Neural progenitor cell (in vitro differentiated cells): ENCODE measurements at regions not wholly inside any gene's neighbourhood (a gene's known extent, or its start where the extent isn't known, plus 50 kb on each side); places are given as distances from the start of the nearest gene placed in this dataset.

Source experiments
- DNase-seq: peaks from one replicate; pipeline ENCODE4 v3.0.0-alpha.2; 2016; ENCODE audit warnings: low spot score
- H2AFZ ChIP-seq: fragments of 200-600 bp; sonication (generic); replicated peaks from 2 replicates; pipeline ENCODE4 v1.6.1; 2016; ENCODE audit warnings: antibody characterized with exemption
- H3F3A ChIP-seq: fragments of 200-600 bp; sonication (generic); 2 replicates; pipeline ENCODE4 v1.6.1; 2016; ENCODE audit warnings: antibody characterized with exemption, low read depth
- H3K27ac ChIP-seq: fragments of 200-600 bp; sonication (generic); 2 replicates; pipeline ENCODE4 v1.5.1; 2016; ENCODE audit warnings: mild to moderate bottlenecking
- H3K27me3 ChIP-seq: fragments of 200-600 bp; sonication (generic); 2 replicates; pipeline ENCODE4 v1.6.1; 2016; ENCODE audit warnings: mild to moderate bottlenecking, moderate library complexity
- H3K36me3 ChIP-seq: fragments of 200-600 bp; sonication (generic); 2 replicates; pipeline ENCODE4 v1.5.1; 2016
- H3K4me1 ChIP-seq: fragments of 200-600 bp; sonication (generic); 2 replicates; pipeline ENCODE4 v1.6.1; 2016; ENCODE audit warnings: mixed run types
- H3K4me2 ChIP-seq: fragments of 200-600 bp; sonication (generic); 2 replicates; pipeline ENCODE4 v1.6.1; 2016
- H3K4me3 ChIP-seq: fragments of 200-600 bp; sonication (generic); 2 replicates; pipeline ENCODE4 v1.5.1; 2016
- H3K79me2 ChIP-seq: fragments of 200-600 bp; sonication (generic); 2 replicates; pipeline ENCODE4 v1.6.1; 2016; ENCODE audit warnings: low read depth
- H3K9ac ChIP-seq: fragments of 200-600 bp; sonication (generic); 2 replicates; pipeline ENCODE4 v1.6.1; 2016
- H3K9me3 ChIP-seq: fragments of 200-600 bp; sonication (generic); 2 replicates; pipeline ENCODE4 v1.5.1; 2016; ENCODE audit warnings: low read depth
- H4K20me1 ChIP-seq: fragments of 200-600 bp; sonication (generic); 2 replicates; pipeline ENCODE4 v1.6.1; 2016; ENCODE audit warnings: low read depth
- H3K27ac Mint-ChIP-seq: 3 replicates; pipeline ENCODE4 v1.8.0; 2021; ENCODE audit warnings: mixed read lengths
- H3K27me3 Mint-ChIP-seq: 2 replicates; pipeline ENCODE4 v1.8.0; 2022; ENCODE audit warnings: low read depth, mild to moderate bottlenecking, inconsistent platforms, moderate library complexity, mixed read lengths; ENCODE audit not compliant: insufficient read depth
- H3K36me3 Mint-ChIP-seq: 3 replicates; pipeline ENCODE4 v1.8.0; 2021; ENCODE audit warnings: mixed read lengths
- H3K4me1 Mint-ChIP-seq: 3 replicates; pipeline ENCODE4 v1.8.0; 2021; ENCODE audit warnings: mixed read lengths
- H3K4me3 Mint-ChIP-seq: 3 replicates; pipeline ENCODE4 v1.8.0; 2021; ENCODE audit warnings: mild to moderate bottlenecking, moderate library complexity, mixed read lengths
- H3K9me3 Mint-ChIP-seq: 3 replicates; pipeline ENCODE4 v1.8.0; 2020; ENCODE audit warnings: mixed read lengths
- CTCF ChIP-seq: fragments of 200-600 bp; sonication (generic); IDR thresholded peaks from 2 replicates; pipeline ENCODE4 v1.5.1; 2017; ENCODE audit warnings: antibody characterized with exemption, mild to moderate bottlenecking
- EZH2 ChIP-seq: fragments of 200-600 bp; sonication (generic); IDR thresholded peaks from 2 replicates; pipeline ENCODE4 v1.6.1; 2017; ENCODE audit warnings: antibody characterized with exemption, mild to moderate bottlenecking, moderate library complexity
- EZH2phosphoT487 ChIP-seq: fragments of 200-600 bp; sonication (generic); IDR thresholded peaks from 2 replicates; pipeline ENCODE4 v1.6.1; 2017; ENCODE audit warnings: antibody characterized with exemption

- no peak overlapping the region for H3K27ac ChIP-seq
- H3K9me3 ChIP-seq: no peaks in the 10 kb centered on the region
- Mint-ChIP-seq H3K4me1 (peaks cover 20% of the 10 kb centered on the region), H3K36me3 (no peaks in the 10 kb centered on the region), H3K4me3 (no peak overlapping the region), H3K27ac (no peak overlapping the region), H3K27me3 (peaks cover 2% of the 10 kb centered on the region), H3K9me3 (peaks cover 4% of the 10 kb centered on the region)
- no peaks in the 10 kb centered on the region for H3F3A ChIP-seq
- peak; percentile 72 for DNase-seq
- H3K27me3 ChIP-seq: no peaks in the 10 kb centered on the region
- H4K20me1 ChIP-seq: no peaks in the 10 kb centered on the region
- H3K9ac ChIP-seq: no peak overlapping the region
- peaks cover 23% of the 10 kb centered on the region for H3K4me1 ChIP-seq
- H3K36me3 ChIP-seq: no peaks in the 10 kb centered on the region
- H3K79me2 ChIP-seq: no peaks in the 10 kb centered on the region
- peak overlapping the region; percentile 70 for H2AFZ ChIP-seq
- no peak for TF ChIP-seq EZH2phosphoT487
- no peak for TF ChIP-seq CTCF
- no peak for TF ChIP-seq EZH2
- no peak overlapping the region for H3K4me3 ChIP-seq
- H3K4me2 ChIP-seq: no peak overlapping the region
Observed at GRCh38 chr3:78281381-78281780, 1241.5 kb downstream of the ROBO2 start.

GRCh38 chr3:78283994-78284393, 1244.1 kb downstream of the ROBO2 start:
- DNase-seq: no peak
- Histone ChIP-seq H3K27me3 (no peaks in the 10 kb centered on the region), H3K4me2 (no peak overlapping the region), H2AFZ (no peak overlapping the region), H3K36me3 (no peaks in the 10 kb centered on the region), H3F3A (no peaks in the 10 kb centered on the region), H3K9me3 (no peaks in the 10 kb centered on the region), H3K9ac (no peak overlapping the region), H3K4me1 (peaks cover 23% of the 10 kb centered on the region), H3K79me2 (no peaks in the 10 kb centered on the region), H3K4me3 (no peak overlapping the region), H3K27ac (no peak overlapping the region), H4K20me1 (no peaks in the 10 kb centered on the region)
- Mint-ChIP-seq H3K4me3 (no peak overlapping the region), H3K36me3 (no peaks in the 10 kb centered on the region), H3K27me3 (peaks cover 2% of the 10 kb centered on the region), H3K4me1 (peaks cover 14% of the 10 kb centered on the region), H3K27ac (no peak overlapping the region), H3K9me3 (peaks cover 4% of the 10 kb centered on the region)
- TF ChIP-seq CTCF (peak; percentile 29), EZH2 (no peak)

GRCh38 chr3:78285032-78285728, 1245.3 kb downstream of the ROBO2 start:
- Mint-ChIP-seq H3K4me3 (no peak overlapping the region), H3K9me3 (peaks cover 4% of the 10 kb centered on the region), H3K4me1 (peaks cover 14% of the 10 kb centered on the region), H3K27me3 (peaks cover 2% of the 10 kb centered on the region), H3K27ac (no peak overlapping the region), H3K36me3 (no peaks in the 10 kb centered on the region)
- no peak overlapping the region for H3K9ac ChIP-seq
- peak; percentile 31 for DNase-seq
- no peaks in the 10 kb centered on the region for H3K9me3 ChIP-seq
- peak overlapping the region; percentile 36 for H3K27ac ChIP-seq
- H3K4me2 ChIP-seq: peak overlapping the region; percentile 22
- H3K36me3 ChIP-seq: no peaks in the 10 kb centered on the region
- H4K20me1 ChIP-seq: no peaks in the 10 kb centered on the region
- no peaks in the 10 kb centered on the region for H3K27me3 ChIP-seq
- TF ChIP-seq EZH2 (no peak), CTCF (no peak), EZH2phosphoT487 (no peak)
- H3F3A ChIP-seq: no peaks in the 10 kb centered on the region
- H3K79me2 ChIP-seq: no peaks in the 10 kb centered on the region
- peak overlapping the region; percentile 52 for H2AFZ ChIP-seq
- H3K4me3 ChIP-seq: no peak overlapping the region
- H3K4me1 ChIP-seq: peaks cover 23% of the 10 kb centered on the region
